SKM-1 (cell line): ENCODE measurements at regions not wholly inside any gene's neighbourhood (a gene's known extent, or its start where the extent isn't known, plus 50 kb on each side); places are given as distances from the start of the nearest gene placed in this dataset.
"Not testable (repeated sequence)": the region's sequence is repeated elsewhere in the genome, so short reads cannot be mapped to it uniquely, and the experiment has no call there.

Experiments
- DNase-seq: peaks from one replicate; lab custom pipeline; 2025; ENCODE audit not compliant: unreplicated experiment; lab: John Stamatoyannopoulos, UW

- DNase-seq = no peak
Measured at GRCh38 chr5:17398866-17399835, 98.9 kb upstream of the TAF11L2 start.

DNA sequence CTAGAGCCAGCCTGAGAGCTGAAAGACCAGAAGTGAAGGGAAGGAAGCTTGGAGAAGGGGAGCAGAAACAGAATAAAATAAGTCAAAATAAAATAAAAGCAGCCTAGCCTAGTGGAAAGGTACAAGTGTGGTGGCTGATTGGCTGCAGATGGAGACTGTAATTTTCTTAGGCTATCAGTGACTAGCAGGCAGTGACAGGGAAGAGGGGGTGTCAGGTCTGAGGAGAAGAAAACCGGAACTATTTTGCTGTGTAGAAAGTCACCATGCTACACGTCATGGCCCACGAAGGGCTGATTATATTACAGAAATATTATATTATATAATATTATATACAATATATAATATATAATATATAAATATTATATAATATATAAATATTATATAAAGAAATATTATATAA, 98.1 kb upstream of the TAF11L2 start:
- DNase-seq = no peak

DNA sequence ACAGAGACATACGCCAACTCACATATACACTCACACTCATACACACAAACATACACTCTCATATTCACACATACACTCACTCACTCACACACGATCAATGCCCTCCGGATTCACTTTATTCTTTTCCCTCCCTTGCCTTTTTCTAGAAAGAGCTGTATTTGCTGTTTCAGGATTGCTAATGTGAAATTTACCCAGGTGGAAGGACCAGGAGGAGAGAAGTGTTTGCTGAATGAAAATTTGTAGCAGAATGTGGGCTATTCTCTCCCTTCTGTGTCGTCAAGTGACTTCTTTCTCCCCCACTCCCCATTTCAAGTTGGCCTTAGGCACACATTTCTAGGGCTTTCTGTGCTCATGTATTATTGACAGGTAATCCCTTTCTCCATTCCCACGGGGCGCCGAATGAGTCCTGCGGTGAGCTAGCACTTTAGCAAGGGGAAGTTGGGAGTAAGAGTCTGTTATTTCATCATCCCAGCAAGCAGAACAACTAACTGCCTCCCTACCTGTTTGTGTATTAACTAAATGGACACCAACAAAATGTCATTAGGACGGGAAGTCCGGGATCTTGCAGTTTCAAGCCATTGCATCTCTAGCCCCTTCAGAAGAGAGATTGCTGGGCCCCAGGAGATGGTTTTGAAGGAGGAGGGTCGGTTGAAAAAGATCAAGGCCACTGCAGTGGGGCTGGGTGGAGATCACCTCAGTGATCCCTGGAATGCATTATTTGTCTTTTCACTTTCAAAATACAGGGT, 97.1 kb upstream of the TAF11L2 start:
- peak; percentile 82 for DNase-seq

DNA sequence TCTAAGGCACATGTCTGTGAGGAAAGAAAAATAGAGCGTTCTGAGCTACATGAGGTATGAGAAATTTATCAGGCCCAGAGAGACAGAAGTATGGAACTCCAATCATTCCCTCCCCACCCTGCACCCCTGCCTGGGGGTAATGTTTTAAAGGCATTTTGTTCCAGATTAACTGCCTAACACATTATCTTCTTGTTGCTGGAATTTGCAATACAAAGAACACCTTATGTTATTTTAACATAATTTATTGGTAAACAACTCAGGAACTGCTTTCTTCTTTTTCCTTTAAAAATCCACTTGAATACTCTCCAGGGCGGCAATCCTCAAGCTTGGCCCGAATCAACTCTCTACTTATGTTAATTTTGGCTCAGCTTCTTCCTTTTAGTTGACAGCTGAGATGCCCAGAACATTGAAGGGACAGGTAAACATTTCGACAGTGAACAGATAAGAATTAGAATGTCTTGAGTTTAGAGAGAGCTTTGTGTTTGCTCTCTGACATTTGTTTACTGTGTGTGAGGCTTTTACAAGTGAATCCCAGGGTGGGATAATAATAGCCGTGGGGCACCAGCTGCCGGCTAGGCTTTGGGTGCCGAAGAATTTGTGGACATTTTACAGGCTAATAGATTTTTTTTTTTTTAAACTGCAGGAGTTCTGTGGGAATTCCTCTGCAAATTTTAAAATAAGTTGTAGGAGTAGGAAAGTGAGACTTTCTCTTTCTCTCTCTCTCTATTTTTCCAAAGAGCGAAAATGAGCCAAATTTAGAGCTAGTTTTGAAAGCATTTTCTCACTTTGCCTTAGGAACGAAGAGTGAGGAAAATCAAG, 96.4 kb upstream of the TAF11L2 start:
- no peak for DNase-seq

DNA sequence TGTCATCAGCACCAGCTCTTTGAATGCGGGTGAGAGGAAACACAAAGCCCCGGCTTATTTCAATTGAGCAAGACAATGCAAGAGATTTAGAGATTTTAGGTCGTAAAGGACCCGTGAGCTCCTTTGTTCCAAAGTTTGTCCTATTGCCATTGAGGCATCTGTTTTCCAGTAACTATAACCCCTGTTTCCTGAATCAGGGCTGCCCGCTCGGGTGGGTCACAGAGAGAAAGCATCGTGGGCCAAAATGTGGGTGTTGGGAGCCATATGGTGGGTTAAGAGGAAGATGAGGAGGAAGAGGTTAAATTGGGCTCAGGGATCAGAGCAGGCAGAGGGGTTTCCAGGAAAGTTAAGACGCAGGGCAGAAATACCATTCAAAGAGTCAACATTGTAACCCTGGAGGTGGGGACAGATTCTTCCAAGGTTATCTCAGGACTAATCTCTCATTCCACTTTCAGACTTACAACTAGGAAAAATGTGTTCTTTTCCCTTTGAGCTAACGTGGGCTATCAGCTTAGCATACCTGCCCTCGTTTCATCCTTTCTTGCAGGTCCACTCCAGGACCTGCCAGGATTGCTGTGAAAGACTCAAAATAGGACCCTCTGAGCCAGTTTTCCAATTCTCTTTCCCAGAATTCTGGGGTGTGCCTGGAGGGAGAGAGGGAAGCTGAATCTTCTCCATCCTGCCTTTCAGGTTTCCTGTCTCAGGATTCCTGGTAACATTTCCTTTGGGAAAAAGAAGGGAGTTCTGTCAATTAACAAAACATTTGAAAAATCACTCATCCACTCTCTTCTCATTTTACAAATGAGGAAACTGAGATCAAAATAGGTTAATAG, 95.5 kb upstream of the TAF11L2 start:
- no peak for DNase-seq

DNA sequence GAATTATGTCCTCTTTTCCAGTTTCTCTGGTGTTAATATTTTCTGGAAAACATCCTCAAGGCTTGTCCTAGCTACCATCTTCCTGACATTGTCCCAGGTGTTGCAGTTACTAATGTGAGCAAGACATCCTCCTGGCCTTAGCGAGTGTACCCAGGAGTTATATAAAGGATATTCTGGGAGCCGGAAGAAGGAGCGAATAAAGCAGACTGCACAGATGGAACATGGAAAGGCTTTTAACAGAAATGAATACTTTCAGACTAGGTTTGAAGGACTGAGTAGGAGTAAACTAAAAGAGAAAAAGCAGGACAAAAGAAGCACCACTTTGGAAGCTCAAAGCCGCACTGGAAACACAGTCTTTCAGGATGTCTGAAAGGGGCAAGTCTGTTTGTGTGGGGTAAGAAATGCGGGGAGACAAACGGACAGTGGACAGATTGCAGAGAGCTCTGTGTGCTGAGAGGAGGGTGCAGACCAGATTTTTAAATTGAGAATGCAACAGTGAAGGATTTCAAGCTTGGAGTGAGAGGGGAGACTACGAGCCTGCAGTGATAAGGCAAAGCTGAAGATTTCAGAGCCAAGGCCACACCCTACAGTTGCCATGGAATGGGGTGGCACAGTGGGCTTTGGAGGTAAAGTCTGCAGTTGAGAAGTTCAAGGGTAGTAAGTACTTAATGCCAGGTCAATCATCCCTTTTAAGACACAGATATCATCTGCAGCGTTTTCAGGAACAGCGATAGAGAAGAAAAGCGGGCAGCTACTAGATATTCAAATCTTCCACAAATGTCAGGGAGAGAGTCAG, 94.1 kb upstream of the TAF11L2 start:
- no peak for DNase-seq

- no peak for DNase-seq
Measured at GRCh38 chr5:17405976-17406375, 92.1 kb upstream of the TAF11L2 start.

DNA sequence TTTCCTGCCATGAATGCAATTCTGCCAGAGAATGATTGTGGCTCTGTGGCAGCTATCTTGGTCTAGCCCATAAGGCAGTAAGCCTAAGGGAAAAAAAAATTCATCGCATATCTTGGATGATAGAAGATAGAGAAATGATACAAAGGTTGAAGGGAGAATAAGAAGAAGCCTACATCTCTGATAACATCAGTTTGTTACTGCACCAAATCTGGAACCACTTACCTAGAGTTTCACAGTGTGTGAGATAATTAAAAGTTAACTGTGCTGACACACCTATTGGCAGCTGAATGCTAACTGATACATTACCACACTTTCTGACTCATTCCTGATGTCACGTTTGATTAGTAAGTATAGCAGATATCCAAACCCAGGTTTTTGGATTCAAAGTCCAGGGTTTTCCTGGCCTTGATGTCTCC, 91.6 kb upstream of the TAF11L2 start:
- no peak for DNase-seq

GRCh38 chr5:17411436-17412402, 86.3 kb upstream of the TAF11L2 start:
- DNase-seq = no peak

GRCh38 chr5:17412760-17413671, 85.0 kb upstream of the TAF11L2 start:
- DNase-seq = peak; percentile 76

DNA sequence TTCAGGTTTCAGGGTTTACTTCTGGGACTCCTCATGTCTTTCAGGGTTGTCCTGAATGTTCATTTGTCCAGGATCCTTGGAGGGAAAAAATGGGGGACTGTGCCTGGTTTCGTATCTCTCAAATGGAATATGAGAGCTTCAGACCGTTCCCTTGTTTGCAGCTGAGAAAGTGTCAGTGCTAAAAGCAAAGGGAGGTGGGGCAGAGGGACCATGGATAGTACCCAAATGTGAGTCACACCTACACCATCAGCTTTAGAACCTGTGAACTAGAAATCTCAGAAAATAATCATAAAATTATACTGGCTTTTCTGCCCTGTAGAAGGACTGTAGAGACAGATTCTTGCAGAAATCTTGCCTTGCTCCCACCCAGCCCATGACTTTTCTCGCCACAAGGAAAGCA, 84.3 kb upstream of the TAF11L2 start:
- no peak for DNase-seq

GRCh38 chr5:17415321-17415758, 82.7 kb upstream of the TAF11L2 start:
- DNase-seq = no peak

DNA sequence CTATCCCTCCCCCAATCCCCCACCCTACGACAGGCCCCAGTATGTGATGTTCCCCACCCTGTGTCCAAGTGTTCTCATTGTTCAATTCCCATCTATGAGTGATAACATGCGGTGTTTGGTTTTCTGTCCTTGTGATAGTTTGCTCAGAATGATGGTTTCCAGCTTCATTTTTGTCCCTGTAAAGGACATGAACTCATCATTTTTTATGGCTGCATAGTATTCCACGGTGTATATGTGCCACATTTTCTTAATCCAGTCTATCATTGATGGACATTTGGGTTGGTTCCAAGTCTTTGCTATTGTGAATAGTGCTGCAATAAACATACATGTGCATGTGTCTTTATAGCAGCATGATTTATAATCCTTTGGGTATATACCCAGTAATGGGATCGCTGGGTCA, 81.7 kb upstream of the TAF11L2 start:
- not testable (repeated sequence) for DNase-seq

- no peak for DNase-seq
Measured at GRCh38 chr5:17424674-17425073, 73.4 kb upstream of the TAF11L2 start.

DNA sequence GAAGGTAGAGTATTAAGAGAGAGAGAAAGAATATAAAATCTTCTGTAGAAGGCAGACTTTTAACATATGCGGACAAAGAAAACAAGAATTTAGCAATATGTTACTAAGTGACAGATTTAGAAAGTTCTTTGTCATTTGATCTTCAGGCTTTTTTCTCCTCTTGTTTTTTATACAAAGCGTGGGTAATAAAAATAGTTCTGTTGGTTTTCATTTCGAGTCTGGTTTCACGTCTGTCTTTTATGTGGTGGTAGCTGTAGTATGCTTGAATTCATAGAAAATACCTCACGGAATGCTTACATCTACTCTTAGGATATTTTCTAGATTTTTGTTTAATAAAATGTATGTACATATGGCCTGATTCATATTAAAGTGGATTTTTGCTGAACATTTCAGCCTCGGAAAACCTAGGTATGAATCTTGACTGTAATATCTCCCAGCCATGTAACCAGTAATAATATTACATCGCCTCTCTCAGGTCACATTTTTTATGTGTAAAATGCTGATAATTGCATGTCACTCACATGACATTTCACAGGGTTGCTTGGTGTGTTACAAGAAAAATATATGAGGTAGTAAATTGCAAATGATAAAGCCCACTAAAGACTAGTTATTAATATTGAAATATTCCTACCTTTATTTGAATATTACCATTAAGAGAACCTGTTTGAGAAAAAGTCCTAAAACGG, 72.5 kb upstream of the TAF11L2 start:
- DNase-seq = no peak

- no peak for DNase-seq
Measured at GRCh38 chr5:17426104-17426749, 71.8 kb upstream of the TAF11L2 start.
